ENCODE measurements at regions not wholly inside any gene's neighbourhood (a gene's known extent, or its start where the extent isn't known, plus 50 kb on each side); places are given as distances from the start of the nearest gene placed in this dataset.

GRCh38 chr5:52334367-52334766 is 453.3 kb upstream of the ITGA1 start:
- DNase-seq (ENCODE audit: insufficient read length): no peak
- no peak for FAIRE-seq
- TF ChIP-seq POLR2AphosphoS5 (IDR thresholded peaks at IDR 0.05; ENCODE audit: low read depth, low read length) (no peak), POLR2A (IDR thresholded peaks at IDR 0.05; ENCODE audit: low read depth, low read length) (no peak), TAF1 (IDR thresholded peaks at IDR 0.05; ENCODE audit: borderline replicate concordance, low read depth, low read length) (no peak)

GRCh38 chr5:52339285-52339684 is 448.4 kb upstream of the ITGA1 start:
- FAIRE-seq (no peak), DNase-seq (ENCODE audit: insufficient read length) (no peak)
- TF ChIP-seq POLR2A (IDR thresholded peaks at IDR 0.05; ENCODE audit: low read depth, low read length) (no peak), POLR2AphosphoS5 (IDR thresholded peaks at IDR 0.05; ENCODE audit: low read depth, low read length) (no peak), TAF1 (IDR thresholded peaks at IDR 0.05; ENCODE audit: borderline replicate concordance, low read depth, low read length) (no peak)

GRCh38 chr5:52342361-52342760 is 445.4 kb upstream of the ITGA1 start:
- FAIRE-seq (no peak), DNase-seq (ENCODE audit: insufficient read length) (no peak)
- no peak for TF ChIP-seq POLR2A (IDR thresholded peaks at IDR 0.05; ENCODE audit: low read depth, low read length)
- no peak for TF ChIP-seq POLR2AphosphoS5 (IDR thresholded peaks at IDR 0.05; ENCODE audit: low read depth, low read length)
- TF ChIP-seq TAF1 (IDR thresholded peaks at IDR 0.05; ENCODE audit: borderline replicate concordance, low read depth, low read length): no peak

- TF ChIP-seq TAF1 (IDR thresholded peaks at IDR 0.05; ENCODE audit: borderline replicate concordance, low read depth, low read length) (no peak), POLR2AphosphoS5 (IDR thresholded peaks at IDR 0.05; ENCODE audit: low read depth, low read length) (no peak), POLR2A (IDR thresholded peaks at IDR 0.05; ENCODE audit: low read depth, low read length) (no peak)
- FAIRE-seq: no peak
- no peak for DNase-seq (ENCODE audit: insufficient read length)
Measured at GRCh38 chr5:52356311-52356918, 431.3 kb upstream of the ITGA1 start.

DNA sequence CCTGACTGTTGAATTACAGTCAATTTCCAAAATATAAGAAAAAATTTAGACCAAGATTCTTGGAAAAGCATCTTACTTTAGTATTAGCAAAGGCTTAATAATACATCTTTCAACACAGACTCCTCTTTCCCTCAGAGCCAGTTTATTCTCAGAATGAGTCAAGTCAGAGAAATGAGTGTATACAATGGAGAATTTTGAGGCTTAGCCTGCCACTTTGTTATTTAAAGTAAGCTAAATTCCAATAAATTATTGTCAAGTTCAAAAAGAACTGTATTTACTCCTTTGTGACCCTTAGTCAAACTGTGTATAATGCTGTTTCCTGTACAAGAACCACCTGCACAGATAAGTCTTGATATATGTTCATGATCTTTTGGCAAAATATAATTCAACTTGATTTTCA is 428.5 kb upstream of the ITGA1 start:
- FAIRE-seq: no peak

DNA sequence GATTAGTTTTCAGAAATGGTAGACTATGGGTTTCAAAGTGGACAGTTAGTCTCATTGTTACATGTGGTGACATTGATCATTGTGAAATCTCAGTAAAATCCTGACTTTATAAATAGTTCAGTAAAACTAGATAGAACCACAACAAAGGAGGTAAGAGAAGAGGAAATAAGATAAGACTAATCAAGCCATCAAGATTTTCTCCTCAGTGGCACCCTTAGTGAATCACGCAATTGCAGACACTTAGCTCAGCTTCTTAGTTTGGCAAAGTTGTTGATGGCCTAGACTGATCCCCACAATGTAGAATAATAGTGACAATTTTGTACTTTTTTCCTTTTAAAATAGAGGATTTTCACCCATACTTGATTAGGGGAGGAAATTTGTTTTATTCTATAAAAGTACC is 426.7 kb upstream of the ITGA1 start:
- no peak for DNase-seq (ENCODE audit: insufficient read length)
- TF ChIP-seq POLR2A (IDR thresholded peaks at IDR 0.05; ENCODE audit: low read depth, low read length) (no peak), TAF1 (IDR thresholded peaks at IDR 0.05; ENCODE audit: borderline replicate concordance, low read depth, low read length) (no peak), POLR2AphosphoS5 (IDR thresholded peaks at IDR 0.05; ENCODE audit: low read depth, low read length) (no peak)
- FAIRE-seq: no peak

More for the DNA sequence above, 428.5 kb upstream of the ITGA1 start:
- no peak for DNase-seq (ENCODE audit: insufficient read length)
- no peak for TF ChIP-seq POLR2A (IDR thresholded peaks at IDR 0.05; ENCODE audit: low read depth, low read length)
- TF ChIP-seq POLR2AphosphoS5 (IDR thresholded peaks at IDR 0.05; ENCODE audit: low read depth, low read length): no peak
- no peak for TF ChIP-seq TAF1 (IDR thresholded peaks at IDR 0.05; ENCODE audit: borderline replicate concordance, low read depth, low read length)

- FAIRE-seq: no peak
- no peak for DNase-seq (ENCODE audit: insufficient read length)
- TF ChIP-seq TAF1 (IDR thresholded peaks at IDR 0.05; ENCODE audit: borderline replicate concordance, low read depth, low read length) (no peak), POLR2A (IDR thresholded peaks at IDR 0.05; ENCODE audit: low read depth, low read length) (no peak), POLR2AphosphoS5 (IDR thresholded peaks at IDR 0.05; ENCODE audit: low read depth, low read length) (no peak)
Measured at GRCh38 chr5:52374286-52374685, 413.4 kb upstream of the ITGA1 start.

- TF ChIP-seq POLR2A (IDR thresholded peaks at IDR 0.05; ENCODE audit: low read depth, low read length) (no peak), POLR2AphosphoS5 (IDR thresholded peaks at IDR 0.05; ENCODE audit: low read depth, low read length) (no peak), TAF1 (IDR thresholded peaks at IDR 0.05; ENCODE audit: borderline replicate concordance, low read depth, low read length) (no peak)
- DNase-seq (ENCODE audit: insufficient read length) (no peak), FAIRE-seq (no peak)
Measured at GRCh38 chr5:52375969-52376368, 411.7 kb upstream of the ITGA1 start.

GRCh38 chr5:52376592-52376991 is 411.1 kb upstream of the ITGA1 start:
- no peak for TF ChIP-seq POLR2A (IDR thresholded peaks at IDR 0.05; ENCODE audit: low read depth, low read length)
- TF ChIP-seq POLR2AphosphoS5 (IDR thresholded peaks at IDR 0.05; ENCODE audit: low read depth, low read length): no peak
- TF ChIP-seq TAF1 (IDR thresholded peaks at IDR 0.05; ENCODE audit: borderline replicate concordance, low read depth, low read length): no peak
- no peak for FAIRE-seq
- DNase-seq (ENCODE audit: insufficient read length): no peak

DNA sequence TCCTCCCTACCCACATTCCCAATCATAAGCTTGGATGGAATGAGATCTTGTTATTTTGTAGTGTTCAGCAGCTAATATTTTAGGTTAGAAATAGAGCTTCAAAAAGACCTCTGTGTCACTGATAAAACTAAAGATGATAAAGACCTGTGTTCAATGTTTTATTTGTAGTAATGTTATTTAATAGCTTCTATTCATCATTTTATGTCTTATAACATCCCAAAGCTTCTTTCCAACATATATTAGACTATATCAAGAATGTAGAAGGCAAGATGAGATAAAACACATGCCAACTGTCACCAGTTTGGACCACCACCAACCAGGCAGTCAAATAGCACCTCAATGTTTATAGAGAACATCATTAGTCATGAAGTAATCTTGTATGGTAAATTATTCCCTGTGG is 409.5 kb upstream of the ITGA1 start:
- no peak for FAIRE-seq

DNA sequence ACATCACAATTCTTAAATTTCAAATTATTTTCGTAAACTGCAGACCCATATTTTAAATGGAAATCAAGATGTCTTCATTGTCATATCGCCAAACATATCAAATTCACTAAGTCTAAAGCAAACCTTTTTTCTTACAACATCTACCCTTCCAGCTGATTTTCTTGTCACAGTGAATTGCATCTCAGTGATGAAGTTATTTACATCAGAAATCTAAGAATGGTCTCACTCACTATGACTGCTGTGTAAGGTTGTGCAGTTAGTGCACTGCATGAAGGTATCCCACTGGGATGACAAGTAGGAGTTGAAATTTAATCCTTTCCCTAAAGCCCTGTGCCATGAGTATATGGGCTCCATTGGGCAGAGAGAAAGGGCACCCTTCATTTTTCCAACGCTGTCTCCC is 399.4 kb upstream of the ITGA1 start:
- TF ChIP-seq TAF1 (IDR thresholded peaks at IDR 0.05; ENCODE audit: borderline replicate concordance, low read depth, low read length) (no peak), POLR2AphosphoS5 (IDR thresholded peaks at IDR 0.05; ENCODE audit: low read depth, low read length) (no peak), POLR2A (IDR thresholded peaks at IDR 0.05; ENCODE audit: low read depth, low read length) (no peak)
- FAIRE-seq (no peak), DNase-seq (ENCODE audit: insufficient read length) (no peak)

More for the DNA sequence above, 409.5 kb upstream of the ITGA1 start:
- TF ChIP-seq POLR2A (IDR thresholded peaks at IDR 0.05; ENCODE audit: low read depth, low read length) (no peak), POLR2AphosphoS5 (IDR thresholded peaks at IDR 0.05; ENCODE audit: low read depth, low read length) (no peak), TAF1 (IDR thresholded peaks at IDR 0.05; ENCODE audit: borderline replicate concordance, low read depth, low read length) (no peak)
- no peak for DNase-seq (ENCODE audit: insufficient read length)

- DNase-seq (ENCODE audit: insufficient read length) (no peak), FAIRE-seq (no peak)
- no peak for TF ChIP-seq TAF1 (IDR thresholded peaks at IDR 0.05; ENCODE audit: borderline replicate concordance, low read depth, low read length)
- no peak for TF ChIP-seq POLR2A (IDR thresholded peaks at IDR 0.05; ENCODE audit: low read depth, low read length)
- no peak for TF ChIP-seq POLR2AphosphoS5 (IDR thresholded peaks at IDR 0.05; ENCODE audit: low read depth, low read length)
Measured at GRCh38 chr5:52392321-52392720, 395.4 kb upstream of the ITGA1 start.

All from GM12892 (cell line).